ENCODE measurements at regions not wholly inside any gene's neighbourhood (a gene's known extent, or its start where the extent isn't known, plus 50 kb on each side); places are given as distances from the start of the nearest gene placed in this dataset.
"Not testable (repeated sequence)": the region's sequence is repeated elsewhere in the genome, so short reads cannot be mapped to it uniquely, and the experiment has no call there.

GRCh38 chr3:88955274-88955673 lies 152.1 kb upstream of the EPHA3 start:
- DNase-seq (ENCODE audit: low spot score) = no peak

DNA sequence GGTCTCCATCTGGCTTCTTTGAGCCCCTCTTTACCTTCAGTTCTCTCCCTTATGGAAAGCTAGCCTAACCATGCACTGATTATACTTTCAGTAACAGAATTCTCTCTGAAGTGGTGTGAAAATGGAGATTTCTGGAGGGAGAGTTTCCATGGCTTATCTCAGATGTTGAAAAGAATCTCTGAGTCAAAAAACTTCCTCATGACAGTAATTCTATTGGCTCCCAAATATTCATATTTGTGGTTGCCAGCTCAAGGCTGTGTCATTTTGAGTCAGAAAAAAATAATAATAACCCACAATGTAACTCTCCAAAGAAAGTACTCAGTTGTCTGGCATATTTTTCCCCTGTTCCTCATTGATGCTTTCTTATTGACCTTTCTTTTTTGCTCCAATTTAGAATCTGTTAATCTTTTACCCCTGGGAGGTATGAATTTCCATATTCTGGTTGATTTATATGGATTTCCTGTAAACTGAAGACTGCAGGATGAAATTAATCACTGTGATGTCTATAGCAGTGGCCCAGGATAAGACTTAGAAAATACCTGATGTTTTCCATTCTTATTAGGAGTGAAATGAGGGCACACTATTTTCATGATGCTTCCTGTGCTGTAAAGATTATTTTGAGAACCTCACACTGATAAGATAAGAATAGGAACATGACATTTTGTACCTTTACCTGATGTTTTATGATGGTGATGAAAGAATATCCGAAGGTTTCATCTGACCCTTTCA lies 149.5 kb upstream of the EPHA3 start:
- DNase-seq (ENCODE audit: low spot score) = no peak

- DNase-seq (ENCODE audit: low spot score) = no peak
Measured at GRCh38 chr3:88960019-88960418, 147.4 kb upstream of the EPHA3 start.

GRCh38 chr3:88963003-88963402 lies 144.4 kb upstream of the EPHA3 start:
- no peak for DNase-seq (ENCODE audit: low spot score)

DNA sequence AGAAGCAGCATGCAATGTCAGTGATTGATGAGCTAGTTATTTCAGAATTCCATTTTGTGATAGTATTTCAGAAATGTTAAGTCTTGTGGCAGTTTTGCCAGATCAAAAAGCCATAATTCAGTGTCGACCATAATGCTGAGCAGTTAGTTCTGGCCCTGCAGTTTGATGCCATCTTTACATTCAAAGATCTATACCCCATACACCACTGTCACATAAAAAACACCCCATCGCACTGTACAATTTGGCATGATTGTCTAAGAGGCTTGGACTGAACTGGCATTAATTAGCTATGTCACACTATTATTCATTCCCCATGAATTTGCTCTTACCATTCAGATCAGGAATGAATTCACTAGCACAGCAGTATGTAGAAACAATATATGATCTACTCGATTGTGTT lies 127.7 kb upstream of the EPHA3 start:
- no peak for DNase-seq (ENCODE audit: low spot score)

DNA sequence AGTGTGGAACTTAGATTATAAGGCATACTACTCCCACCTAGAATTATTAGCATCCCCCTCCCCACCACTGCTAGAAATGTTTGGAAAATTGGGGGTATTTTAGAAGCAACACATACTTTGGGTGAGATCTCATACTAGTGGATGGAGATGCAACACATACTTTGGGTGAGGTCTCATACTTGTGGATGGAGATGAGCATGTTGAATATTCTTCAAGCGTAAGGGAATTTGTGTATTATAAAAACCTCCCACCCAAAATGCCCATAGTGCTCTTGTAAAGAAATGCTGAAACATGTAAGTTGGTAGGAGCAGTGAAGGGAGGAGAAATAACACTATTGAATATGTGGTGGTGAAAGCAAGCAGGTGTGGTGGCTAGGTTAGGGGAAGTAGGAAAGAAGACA lies 124.0 kb upstream of the EPHA3 start:
- no peak for DNase-seq (ENCODE audit: low spot score)

DNA sequence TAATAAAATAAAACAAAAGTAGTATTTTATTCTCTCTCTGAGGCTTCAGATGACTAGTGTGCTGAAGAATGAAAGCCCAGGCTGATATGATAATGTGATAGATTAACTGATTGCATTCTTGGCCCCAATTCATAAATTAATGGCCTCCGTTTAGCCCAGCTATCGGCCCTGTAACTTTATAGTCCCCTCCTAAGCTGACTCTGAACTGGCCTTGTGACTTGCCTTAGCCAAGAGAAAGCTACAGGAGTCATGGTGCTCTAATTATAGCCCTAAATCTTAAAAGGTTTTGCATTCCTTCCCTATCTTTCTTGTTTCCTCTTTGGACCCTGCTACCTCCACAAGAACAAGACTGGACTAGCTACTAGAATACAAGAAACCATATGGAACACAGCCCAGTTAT lies 123.2 kb upstream of the EPHA3 start:
- DNase-seq (ENCODE audit: low spot score) = no peak

DNA sequence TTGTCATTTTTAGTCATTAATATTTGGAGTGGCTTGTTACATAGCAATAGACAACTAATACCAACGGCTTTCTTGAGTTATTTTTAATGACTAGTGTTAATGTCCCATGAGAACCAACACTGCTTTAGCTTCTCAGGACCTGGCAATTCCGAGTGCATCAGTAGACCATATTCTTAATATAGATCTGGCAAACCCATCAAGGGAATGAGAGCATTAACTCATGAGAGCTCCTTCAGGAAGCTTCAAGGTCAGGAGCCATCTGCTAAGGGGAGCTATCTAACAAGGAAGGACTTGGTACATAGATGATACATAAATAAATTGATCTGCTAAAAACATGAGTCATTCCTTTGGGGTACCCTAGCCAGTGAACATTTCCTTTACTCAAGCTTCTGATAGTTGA lies 122.6 kb upstream of the EPHA3 start:
- no peak for DNase-seq (ENCODE audit: low spot score)

DNA sequence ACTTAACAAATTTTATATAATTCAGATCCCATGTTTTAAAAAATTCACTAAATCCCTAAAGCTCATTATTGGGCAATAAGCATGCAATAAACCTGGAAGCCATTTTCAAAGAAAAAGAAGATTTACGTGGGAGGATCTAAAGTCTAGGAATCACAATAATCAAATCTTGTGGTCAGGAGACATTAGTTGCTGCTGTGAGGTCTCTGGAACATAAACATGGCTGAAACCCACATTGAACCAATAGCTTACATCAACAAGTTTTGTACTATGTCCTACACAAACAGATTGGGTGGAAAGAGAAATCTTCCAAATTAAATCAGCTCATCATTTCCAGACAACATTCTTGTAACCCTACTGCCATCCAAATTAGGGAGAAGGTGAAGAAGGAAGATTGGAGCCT lies 121.9 kb upstream of the EPHA3 start:
- DNase-seq (ENCODE audit: low spot score) = no peak

DNA sequence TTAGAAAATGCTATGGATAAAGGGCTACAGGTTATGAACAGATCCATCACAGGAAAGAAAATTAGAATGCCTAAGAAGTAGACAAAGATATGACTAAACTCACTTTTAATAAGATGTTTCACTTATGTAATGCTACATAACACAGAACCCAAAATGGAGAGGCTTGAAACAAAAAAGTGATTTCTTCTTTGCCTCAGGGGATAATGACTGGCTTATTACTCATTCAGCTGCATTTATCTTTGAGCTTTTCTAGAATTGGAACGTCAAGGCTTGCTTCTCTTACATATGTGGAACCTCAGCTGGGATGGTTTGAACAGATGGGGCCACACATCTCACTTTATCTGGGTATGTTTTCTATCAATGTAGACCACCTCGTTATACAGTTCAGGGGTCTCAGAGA lies 120.6 kb upstream of the EPHA3 start:
- DNase-seq (ENCODE audit: low spot score) = no peak

DNA sequence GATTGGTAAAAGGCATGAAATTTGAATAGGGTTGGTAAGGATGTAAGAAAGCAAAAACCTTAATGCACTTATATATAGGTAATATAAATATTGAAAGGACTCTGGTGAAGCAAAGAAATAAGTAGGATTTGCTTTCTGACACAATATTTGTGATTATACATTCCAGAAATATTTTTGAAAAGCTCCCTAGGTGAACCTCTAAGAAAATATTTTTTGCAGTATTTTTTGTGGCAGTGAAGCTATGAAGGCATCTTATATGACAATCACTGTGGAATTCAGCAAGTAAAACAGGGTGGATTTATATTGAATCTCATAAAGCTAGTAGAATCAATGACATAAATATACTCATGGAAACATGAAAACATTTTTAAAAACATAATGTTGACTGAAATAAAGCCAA lies 119.6 kb upstream of the EPHA3 start:
- DNase-seq (ENCODE audit: low spot score) = no peak

- no peak for DNase-seq (ENCODE audit: low spot score)
Measured at GRCh38 chr3:88988906-88989305, 118.5 kb upstream of the EPHA3 start.

DNA sequence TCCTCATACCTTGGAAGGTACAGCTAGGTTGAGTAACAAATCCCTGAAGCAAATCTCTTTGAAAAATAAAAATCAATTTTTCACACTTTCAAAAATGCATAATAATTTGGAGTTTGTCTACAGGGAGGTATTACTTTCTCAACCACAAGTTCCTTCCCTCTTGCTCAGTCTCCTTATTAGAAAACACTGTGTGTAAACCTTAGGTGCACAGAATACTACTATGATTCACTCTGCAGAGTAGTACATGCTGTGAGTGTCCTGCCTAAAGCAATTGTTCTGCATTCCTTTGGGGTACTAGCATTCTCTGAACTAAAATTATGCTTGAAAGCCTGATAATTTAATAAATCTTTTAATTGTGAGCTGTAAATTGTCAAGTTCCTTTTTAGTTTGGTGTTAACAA lies 115.9 kb upstream of the EPHA3 start:
- DNase-seq (ENCODE audit: low spot score) = no peak

- DNase-seq (ENCODE audit: low spot score) = no peak
Measured at GRCh38 chr3:88996691-88997090, 110.7 kb upstream of the EPHA3 start.

DNA sequence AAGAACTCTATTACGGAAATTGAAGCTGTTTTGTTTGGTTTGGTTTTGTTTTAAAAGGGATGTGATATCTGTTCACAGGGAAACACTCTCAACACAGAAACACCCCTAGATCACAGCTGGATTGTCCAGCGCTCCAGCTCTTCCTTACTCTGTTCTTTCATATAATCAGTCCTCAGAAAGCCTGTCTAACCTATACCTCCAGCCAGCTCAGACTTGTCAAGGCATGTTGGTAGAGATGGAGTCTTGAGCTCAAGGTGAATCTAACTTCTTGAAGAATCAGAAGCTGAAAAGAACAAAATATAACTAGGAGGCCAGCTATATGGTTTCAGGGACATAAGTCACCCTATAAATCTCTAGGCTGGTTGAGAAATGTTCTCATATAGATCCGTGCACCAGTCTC lies 110.2 kb upstream of the EPHA3 start:
- DNase-seq (ENCODE audit: low spot score) = no peak

- no peak for DNase-seq (ENCODE audit: low spot score)
Measured at GRCh38 chr3:89000886-89001285, 106.5 kb upstream of the EPHA3 start.

DNA sequence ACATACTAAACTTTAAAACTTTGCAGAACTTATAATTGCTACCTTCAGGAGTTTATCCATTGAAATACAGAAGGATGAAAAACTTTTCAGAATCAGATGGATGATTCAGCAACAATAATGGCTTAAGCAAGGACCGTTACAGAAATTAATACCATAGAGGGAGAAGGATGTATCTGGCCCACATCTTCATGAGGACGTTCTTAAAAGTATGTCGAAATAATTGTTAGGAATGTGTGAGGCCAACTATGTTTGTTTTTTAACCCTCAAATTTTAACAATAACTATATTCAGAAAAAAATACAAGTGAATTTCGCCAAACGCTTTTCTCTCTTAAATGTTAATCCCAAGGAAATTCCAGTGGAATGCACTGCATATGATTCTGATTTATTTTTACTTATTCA lies 105.2 kb upstream of the EPHA3 start:
- DNase-seq (ENCODE audit: low spot score) = no peak

DNA sequence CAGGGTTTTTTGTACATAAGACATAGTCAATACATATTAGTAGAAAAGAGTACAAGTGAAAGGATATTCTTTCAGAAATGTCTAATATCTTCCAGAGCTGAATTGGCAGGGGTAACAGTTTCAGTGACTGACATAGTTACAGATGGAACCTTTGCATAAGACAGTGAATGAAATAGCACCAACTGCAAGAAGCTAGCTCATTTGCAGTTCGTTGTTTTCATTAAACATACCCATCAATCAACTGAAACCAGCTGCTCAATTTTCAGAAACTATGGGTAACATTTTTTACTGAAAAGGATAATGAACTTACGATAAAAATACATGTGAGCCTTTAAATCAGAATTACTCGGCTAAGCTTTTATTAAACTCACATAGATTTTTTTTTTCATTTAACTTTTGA lies 93.9 kb upstream of the EPHA3 start:
- no peak for DNase-seq (ENCODE audit: low spot score)

DNA sequence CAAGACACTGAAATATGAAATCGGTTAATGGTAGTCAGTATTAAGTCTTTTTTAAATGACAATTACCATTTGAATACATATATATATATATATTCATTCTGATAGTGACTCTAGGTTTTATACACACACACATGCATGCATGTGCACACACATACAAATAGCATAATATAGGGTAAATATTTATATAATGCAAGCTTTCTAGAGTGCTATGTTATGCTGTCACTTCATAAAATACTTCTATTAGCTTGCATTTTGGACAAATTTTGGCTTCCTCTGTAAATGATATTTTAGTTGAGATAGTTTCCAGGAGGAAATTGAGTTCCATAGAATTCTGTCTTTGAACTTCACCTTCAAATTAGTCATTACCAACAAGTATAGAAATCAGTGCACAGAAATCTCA lies 89.9 kb upstream of the EPHA3 start:
- DNase-seq (ENCODE audit: low spot score) = no peak

DNA sequence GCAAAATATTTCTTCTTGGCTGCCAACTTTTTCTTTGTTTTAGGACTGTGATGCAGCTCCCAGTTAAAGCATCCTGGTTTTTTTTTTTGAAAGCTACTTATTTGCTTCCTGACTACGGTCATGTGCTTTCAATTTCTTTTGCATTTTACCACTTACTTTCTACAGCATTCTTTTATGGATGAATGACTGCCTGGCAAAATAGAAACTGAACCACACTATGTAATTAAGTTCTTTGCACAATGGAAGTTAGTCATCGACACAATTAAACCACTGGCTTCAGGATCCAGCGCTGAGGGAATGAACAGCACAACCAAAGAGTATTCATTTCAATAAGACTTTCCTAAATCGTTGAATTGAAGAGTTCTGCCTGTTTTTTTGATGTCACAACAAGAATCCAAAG lies 82.2 kb upstream of the EPHA3 start:
- DNase-seq (ENCODE audit: low spot score) = no peak

- no peak for DNase-seq (ENCODE audit: low spot score)
Measured at GRCh38 chr3:89032346-89033013, 74.9 kb upstream of the EPHA3 start.

- not testable (repeated sequence) for DNase-seq (ENCODE audit: low spot score)
Measured at GRCh38 chr3:89034723-89035122, 72.7 kb upstream of the EPHA3 start.

DNA sequence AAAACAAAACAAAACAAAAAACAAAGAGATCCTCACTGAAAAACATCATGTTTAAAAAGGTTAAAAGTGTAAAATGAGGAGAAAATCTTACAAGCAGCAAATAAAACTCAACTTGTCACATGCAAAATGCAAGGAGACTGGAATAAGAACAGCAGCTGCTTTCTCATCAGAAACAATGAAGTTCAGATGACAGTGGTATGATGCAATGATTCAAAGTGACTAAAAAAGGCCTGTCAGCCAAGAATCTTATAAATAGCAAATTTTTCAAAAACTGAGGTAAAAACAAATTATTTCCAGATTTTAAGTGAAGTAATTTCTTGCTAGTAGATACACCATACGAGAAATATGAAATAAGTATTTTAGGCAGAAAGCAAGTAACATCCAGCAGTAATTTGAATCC lies 68.6 kb upstream of the EPHA3 start:
- DNase-seq (ENCODE audit: low spot score) = no peak

DNA sequence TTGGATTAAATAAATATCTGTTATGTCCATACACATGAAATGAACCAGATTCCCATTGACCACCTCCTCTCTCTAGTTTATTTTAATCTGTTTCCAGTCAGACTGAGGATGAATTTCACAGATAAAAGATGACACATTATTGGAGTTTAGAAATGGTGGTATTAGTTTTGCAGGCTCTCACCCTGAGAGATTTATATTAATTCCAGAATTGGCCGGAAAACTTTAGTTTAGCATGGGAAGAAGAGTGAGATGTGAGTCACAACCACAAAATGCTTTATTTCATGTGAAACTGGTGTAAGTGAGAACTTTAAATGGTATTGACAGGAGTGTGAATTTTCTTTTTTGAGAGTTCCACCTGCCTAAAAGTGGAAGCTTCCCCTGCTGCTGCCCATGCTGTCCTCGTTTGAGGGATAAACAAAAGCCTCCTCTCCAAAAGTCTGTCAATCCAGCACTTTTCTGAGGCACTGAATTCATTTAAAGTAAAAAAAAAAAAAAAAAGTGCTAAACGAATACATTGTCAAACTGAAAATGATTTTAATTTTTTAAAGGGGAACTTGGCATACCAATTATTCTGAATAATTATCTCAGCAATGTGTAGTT lies 65.1 kb upstream of the EPHA3 start:
- no peak for DNase-seq (ENCODE audit: low spot score)
